GM10248 (cell line): ENCODE measurements at regions not wholly inside any gene's neighbourhood (a gene's known extent, or its start where the extent isn't known, plus 50 kb on each side); places are given as distances from the start of the nearest gene placed in this dataset.

Experiments
- CTCF ChIA-PET: fragments of 300-600 bp; sonication (Branson Sonifier 250); formaldehyde crosslinking; extraction: SDS; loops from one replicate; lab custom pipeline; 2021; ENCODE audit warnings: antibody characterized with exemption; lab: Yijun Ruan, JAX
- POLR2A ChIA-PET: fragments of 350-650 bp; sonication (Branson Sonifier 250); formaldehyde crosslinking; extraction: SDS; loops from one replicate; lab custom pipeline; 2020; ENCODE audit warnings: antibody characterized with exemption; lab: Yijun Ruan, JAX
- DNase-seq: peaks from one replicate; pipeline ENCODE4 v3.0.0; 2012; ENCODE audit errors: extremely low spot score
- CTCF ChIP-seq: IDR thresholded peaks from 2 replicates; pipeline ENCODE4 v1.5.1; 2012; ENCODE audit warnings: mild to moderate bottlenecking, low read depth; ENCODE audit errors: extremely low read depth, missing control alignments, control extremely low read depth

- no peak for DNase-seq
- TF ChIP-seq CTCF, result no peak
- ChIA-PET CTCF (interaction anchor here (2.0 kb wide), 1 partner anchor 9 kb away, joined by 5 read pairs; no protein-coding TSS in a partner anchor), POLR2A (no interaction called here)
Measured at GRCh38 chr2:167855211-167855610, 392.2 kb downstream of the STK39 start.

GRCh38 chr2:167853717-167854116, 393.7 kb downstream of the STK39 start:
- DNase-seq, result no peak
- TF ChIP-seq CTCF, result no peak
- CTCF ChIA-PET, result interaction anchor here (2.0 kb wide), 1 partner anchor 11 kb away, joined by 5 read pairs; no protein-coding TSS in a partner anchor
- POLR2A ChIA-PET, result no interaction called here

GRCh38 chr2:167851876-167852275, 395.5 kb downstream of the STK39 start:
- no peak for DNase-seq
- no peak for TF ChIP-seq CTCF
- ChIA-PET POLR2A (no interaction called here), CTCF (interaction anchor here (1.6 kb wide), 1 partner anchor 27 kb away, joined by 4 read pairs; no protein-coding TSS in a partner anchor)

- ChIA-PET CTCF (interaction anchor here (1.6 kb wide), 1 partner anchor 28 kb away, joined by 4 read pairs; no protein-coding TSS in a partner anchor), POLR2A (no interaction called here)
- no peak for TF ChIP-seq CTCF
- no peak for DNase-seq
Measured at GRCh38 chr2:167851323-167851860, 396.0 kb downstream of the STK39 start.

- ChIA-PET CTCF (interaction anchor here (1.1 to 1.5 kb wide), 2 partner anchors 21 to 22 kb away, joined by 3 read pairs; no protein-coding TSS in a partner anchor), POLR2A (no interaction called here)
- DNase-seq, result no peak
- TF ChIP-seq CTCF, result no peak
Measured at GRCh38 chr2:167844714-167845530, 402.5 kb downstream of the STK39 start.

- ChIA-PET POLR2A (no interaction called here), CTCF (interaction anchor here (1.5 kb wide), 1 partner anchor 20 kb away, joined by 3 read pairs; no protein-coding TSS in a partner anchor)
- DNase-seq, result no peak
- TF ChIP-seq CTCF, result no peak
Measured at GRCh38 chr2:167843657-167844056, 403.7 kb downstream of the STK39 start.
